KOPT-K1 (cell line): ENCODE measurements at regions not wholly inside any gene's neighbourhood (a gene's known extent, or its start where the extent isn't known, plus 50 kb on each side); places are given as distances from the start of the nearest gene placed in this dataset.

Source experiments
- H3K27ac ChIP-seq: fragments of 200-600 bp; sonication (generic); 2 replicates; pipeline ENCODE4 v1.5.1; 2016; ENCODE audit warnings: antibody characterized with exemption, mild to moderate bottlenecking, low read depth, low read length; ENCODE audit not compliant: poor library complexity, severe bottlenecking
- H3K36me3 ChIP-seq: fragments of 200-600 bp; sonication (generic); 2 replicates; pipeline ENCODE4 v1.5.1; 2017; ENCODE audit warnings: antibody characterized with exemption, mild to moderate bottlenecking, low read length, moderate library complexity; ENCODE audit not compliant: insufficient read depth
- H3K9me3 ChIP-seq: fragments of 200-600 bp; sonication (generic); 2 replicates; pipeline ENCODE4 v1.5.1; 2017; ENCODE audit warnings: antibody characterized with exemption, low read length, mild to moderate bottlenecking; ENCODE audit not compliant: insufficient read depth, poor library complexity, severe bottlenecking

DNA sequence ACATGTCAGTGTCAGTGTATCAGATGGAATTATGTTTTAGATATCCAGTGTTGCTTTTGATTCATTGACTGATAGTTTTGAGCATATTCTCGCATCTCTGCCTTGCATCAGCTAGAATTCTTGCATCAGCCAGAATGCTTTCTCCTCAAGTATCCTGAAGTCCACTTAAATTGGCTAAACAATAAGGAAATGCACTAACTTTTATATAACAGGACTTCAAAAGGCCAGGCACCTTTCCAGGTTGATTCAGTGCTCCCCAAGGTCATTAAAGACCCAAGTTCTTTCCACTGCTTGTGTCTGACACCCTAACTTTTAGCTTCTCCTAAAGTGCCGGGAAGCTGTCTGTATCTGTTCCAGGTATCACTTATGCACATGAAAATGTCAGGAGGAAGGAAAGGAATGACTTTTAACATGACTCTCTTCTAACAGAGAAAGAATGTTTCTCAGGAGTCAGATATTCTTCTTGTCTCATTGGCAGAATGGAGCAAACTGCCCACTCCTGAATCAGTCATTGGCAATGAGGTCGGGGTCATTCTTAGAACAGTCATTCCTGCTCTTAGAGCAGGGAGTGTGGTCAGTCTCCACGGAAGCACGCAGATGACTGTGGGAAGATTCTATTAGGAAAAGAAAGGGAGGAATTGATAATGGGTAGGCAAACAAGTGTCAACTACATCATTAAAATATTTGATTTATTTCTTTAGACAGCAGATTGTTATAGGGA is 92.9 kb upstream of the TLL1 start:
- no peaks in the 10 kb centered on the region for H3K36me3 ChIP-seq
- no peak overlapping the region for H3K27ac ChIP-seq
- H3K9me3 ChIP-seq = peaks cover 3% of the 10 kb centered on the region

DNA sequence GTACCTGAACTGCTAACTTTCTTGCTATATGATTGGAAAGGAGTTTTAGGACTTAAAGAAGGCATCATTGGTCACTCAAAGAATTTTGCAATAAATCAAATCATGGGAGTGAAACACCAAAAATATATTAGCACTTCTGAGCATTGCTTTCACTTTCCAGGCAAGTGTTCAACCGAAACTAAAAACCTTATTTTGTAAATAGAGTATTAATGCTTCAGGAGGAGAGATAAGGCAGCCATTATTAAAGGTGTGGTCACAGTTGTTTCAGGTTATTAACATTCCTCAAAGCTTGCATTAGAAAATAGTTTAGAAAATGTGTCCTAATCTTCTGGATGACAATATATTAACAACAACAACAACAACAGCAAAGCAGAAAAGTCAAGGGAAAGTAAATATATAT is 92.3 kb upstream of the TLL1 start:
- no peak overlapping the region for H3K27ac ChIP-seq
- H3K36me3 ChIP-seq = no peaks in the 10 kb centered on the region
- peaks cover 3% of the 10 kb centered on the region for H3K9me3 ChIP-seq

- H3K27ac ChIP-seq = no peak overlapping the region
- H3K9me3 ChIP-seq = no peaks in the 10 kb centered on the region
- no peaks in the 10 kb centered on the region for H3K36me3 ChIP-seq
Measured at GRCh38 chr4:165782623-165783022, 90.4 kb upstream of the TLL1 start.

- Histone ChIP-seq H3K9me3 (no peaks in the 10 kb centered on the region), H3K27ac (no peak overlapping the region), H3K36me3 (no peaks in the 10 kb centered on the region)
Measured at GRCh38 chr4:165783626-165784025, 89.4 kb upstream of the TLL1 start.

DNA sequence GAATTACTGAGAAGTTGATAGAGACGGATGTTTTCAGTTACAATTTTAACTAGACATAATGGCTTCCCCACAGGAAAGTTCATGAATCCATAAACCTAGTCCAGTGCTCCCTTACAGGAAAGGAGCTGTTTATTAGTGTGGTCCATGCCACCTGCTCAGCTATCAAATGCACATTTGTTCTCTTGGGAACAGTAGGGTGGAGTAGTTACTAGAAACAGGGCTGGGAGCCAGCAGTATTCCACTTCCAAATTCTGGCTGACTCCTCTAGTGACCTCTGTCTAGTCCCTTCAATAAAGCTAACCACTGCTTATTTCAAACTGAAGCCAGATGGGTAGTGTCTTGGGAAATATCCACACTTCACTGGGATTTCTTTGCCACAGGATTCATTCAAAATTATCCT is 88.4 kb upstream of the TLL1 start:
- H3K36me3 ChIP-seq = no peaks in the 10 kb centered on the region

DNA sequence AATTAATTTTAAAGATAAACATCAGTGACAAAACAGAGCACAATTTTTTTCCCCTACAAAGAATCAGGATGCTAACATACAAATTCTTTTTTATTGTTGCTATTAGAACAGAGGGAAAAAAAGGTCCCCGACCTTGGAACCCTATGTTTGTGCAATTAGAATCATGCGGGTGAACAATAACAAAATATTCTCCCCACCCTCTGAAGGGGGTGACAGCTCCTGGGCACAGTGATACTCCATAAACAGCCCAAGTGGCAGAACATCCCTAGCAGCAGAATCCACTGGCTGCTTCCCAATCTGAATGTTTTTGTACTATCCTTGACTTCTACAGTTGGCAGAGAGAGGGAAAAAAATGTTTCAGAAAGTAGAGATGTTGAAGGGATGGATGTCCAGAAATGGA is 87.7 kb upstream of the TLL1 start:
- Histone ChIP-seq H3K36me3 (no peaks in the 10 kb centered on the region), H3K9me3 (no peaks in the 10 kb centered on the region), H3K27ac (no peak overlapping the region)

More for the DNA sequence above, 88.4 kb upstream of the TLL1 start:
- no peaks in the 10 kb centered on the region for H3K9me3 ChIP-seq
- no peak overlapping the region for H3K27ac ChIP-seq

GRCh38 chr4:165787516-165788274 is 85.3 kb upstream of the TLL1 start:
- Histone ChIP-seq H3K9me3 (no peaks in the 10 kb centered on the region), H3K36me3 (no peaks in the 10 kb centered on the region), H3K27ac (no peak overlapping the region)

GRCh38 chr4:165788686-165789463 is 84.2 kb upstream of the TLL1 start:
- Histone ChIP-seq H3K9me3 (no peaks in the 10 kb centered on the region), H3K27ac (no peak overlapping the region), H3K36me3 (no peaks in the 10 kb centered on the region)

DNA sequence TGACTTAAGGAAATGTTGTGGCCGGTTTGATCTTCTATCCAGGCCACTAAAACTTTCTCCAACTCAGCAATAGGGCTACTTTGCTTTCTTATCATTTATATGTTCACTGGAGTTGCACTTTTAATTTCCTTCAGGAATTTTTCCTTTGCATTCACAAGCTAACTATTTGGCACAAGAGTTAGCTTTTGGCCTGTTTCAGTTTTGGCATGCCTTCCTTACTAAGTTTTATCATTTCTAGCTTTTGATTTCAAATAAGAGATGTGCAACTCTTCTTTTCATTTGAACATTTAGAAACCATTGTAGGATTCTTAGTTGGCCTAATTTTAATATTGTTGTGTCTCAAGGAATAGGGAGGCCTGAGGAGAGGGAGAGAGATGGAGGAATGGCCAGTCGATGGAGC is 79.8 kb upstream of the TLL1 start:
- no peaks in the 10 kb centered on the region for H3K36me3 ChIP-seq

DNA sequence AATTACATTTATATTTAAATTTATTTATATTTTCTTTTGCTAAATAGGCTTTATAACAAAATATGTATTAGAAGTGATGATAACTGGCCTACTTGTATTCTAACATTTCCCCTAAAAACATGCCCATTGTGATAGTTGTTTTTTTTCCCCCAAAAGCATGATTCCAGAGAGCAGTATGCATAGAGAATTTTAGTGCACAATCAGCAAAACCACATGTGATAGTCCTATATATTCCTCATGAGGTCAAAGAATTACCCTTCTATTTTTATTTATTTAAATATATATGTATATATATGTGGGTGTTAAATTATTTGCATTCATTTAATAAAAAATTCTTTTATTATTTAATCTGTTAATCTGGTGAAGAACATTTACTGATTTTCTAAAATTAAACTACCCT is 78.2 kb upstream of the TLL1 start:
- no peak overlapping the region for H3K27ac ChIP-seq
- no peaks in the 10 kb centered on the region for H3K9me3 ChIP-seq
- no peaks in the 10 kb centered on the region for H3K36me3 ChIP-seq

More for the DNA sequence above, 79.8 kb upstream of the TLL1 start:
- no peaks in the 10 kb centered on the region for H3K9me3 ChIP-seq
- H3K27ac ChIP-seq = no peak overlapping the region

DNA sequence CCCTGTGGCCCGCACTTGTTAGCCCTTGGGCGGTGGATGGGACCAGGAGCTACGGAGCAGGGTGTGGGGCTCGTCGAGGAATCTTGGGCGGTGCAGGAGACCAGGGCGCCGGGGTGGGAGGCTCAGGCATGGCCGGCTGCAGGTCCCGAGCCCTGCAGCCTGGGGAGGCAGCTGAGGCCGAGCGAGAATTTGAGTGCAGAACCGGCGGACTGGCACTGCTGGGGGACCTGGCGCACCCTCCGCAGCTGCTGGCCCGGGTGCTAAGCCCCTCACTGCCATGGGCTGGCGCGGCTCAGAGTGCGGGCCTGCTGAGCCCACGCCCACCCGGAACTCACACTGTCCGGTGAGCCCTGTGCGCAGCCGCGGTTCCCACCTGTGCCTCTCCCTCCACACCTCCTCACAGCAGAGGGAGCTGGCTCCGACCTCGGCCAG is 73.6 kb upstream of the TLL1 start:
- no peaks in the 10 kb centered on the region for H3K9me3 ChIP-seq
- no peaks in the 10 kb centered on the region for H3K36me3 ChIP-seq
- no peak overlapping the region for H3K27ac ChIP-seq

GRCh38 chr4:165802452-165802851 is 70.6 kb upstream of the TLL1 start:
- Histone ChIP-seq H3K36me3 (no peaks in the 10 kb centered on the region), H3K9me3 (no peaks in the 10 kb centered on the region), H3K27ac (no peak overlapping the region)

DNA sequence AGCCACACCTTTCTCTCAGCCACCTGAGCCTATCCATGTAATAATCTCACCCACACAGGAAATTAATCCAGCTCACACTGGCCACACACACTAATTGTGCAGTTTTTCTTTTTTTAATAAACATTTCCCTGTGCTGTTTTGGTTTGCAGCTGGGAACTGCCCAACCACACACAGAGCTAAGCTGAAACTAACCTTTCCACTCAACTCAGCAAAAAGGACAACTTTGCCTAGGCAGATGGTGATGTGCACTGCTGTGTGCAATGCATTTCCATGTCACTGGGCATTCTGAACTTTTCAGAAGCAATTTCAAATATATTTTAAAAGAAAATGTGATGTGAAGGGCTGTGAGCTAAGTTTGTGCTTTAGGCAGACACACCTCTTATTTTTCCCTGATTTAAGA is 70.0 kb upstream of the TLL1 start:
- no peak overlapping the region for H3K27ac ChIP-seq
- no peaks in the 10 kb centered on the region for H3K36me3 ChIP-seq
- no peaks in the 10 kb centered on the region for H3K9me3 ChIP-seq

DNA sequence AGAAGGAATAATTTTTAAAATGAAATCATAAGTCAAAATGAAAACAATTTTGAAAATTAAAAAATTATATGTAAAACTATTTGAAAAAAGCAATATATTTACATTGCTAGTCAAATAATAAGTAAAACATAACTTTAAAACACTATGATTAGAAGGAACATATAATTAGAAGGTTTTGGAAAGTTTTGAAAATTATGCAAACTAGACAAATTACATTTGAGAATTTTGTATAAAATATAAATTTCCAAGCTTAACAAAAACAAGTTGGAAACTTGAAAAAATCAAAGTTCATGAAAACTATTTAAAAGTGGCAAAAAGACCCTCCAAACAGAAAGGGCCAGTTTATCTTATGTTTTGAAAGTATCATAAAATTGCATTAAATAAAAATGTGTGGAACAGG is 67.6 kb upstream of the TLL1 start:
- Histone ChIP-seq H3K9me3 (no peaks in the 10 kb centered on the region), H3K27ac (no peak overlapping the region), H3K36me3 (no peaks in the 10 kb centered on the region)

DNA sequence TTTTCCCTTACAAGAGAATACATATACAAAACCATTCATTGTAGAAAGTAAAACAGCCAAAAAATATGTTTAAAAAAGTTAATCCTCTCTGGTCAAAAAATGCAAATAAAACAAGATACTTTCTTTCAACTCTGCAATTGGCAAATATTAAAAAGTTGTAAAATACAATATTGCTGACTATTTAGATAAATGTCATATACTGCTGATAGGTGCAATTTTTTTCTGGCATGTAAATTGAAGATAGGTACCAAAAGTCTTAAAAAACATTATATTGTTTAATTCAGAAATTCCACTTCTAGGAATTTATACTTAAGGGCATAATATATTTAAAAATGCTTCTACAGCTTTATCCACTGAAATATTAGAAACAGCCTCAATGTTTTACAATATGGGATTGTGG is 66.4 kb upstream of the TLL1 start:
- Histone ChIP-seq H3K27ac (no peak overlapping the region), H3K36me3 (no peaks in the 10 kb centered on the region), H3K9me3 (no peaks in the 10 kb centered on the region)
